ENCODE measurements at regions not wholly inside any gene's neighbourhood (a gene's known extent, or its start where the extent isn't known, plus 50 kb on each side); places are given as distances from the start of the nearest gene placed in this dataset.

DNA sequence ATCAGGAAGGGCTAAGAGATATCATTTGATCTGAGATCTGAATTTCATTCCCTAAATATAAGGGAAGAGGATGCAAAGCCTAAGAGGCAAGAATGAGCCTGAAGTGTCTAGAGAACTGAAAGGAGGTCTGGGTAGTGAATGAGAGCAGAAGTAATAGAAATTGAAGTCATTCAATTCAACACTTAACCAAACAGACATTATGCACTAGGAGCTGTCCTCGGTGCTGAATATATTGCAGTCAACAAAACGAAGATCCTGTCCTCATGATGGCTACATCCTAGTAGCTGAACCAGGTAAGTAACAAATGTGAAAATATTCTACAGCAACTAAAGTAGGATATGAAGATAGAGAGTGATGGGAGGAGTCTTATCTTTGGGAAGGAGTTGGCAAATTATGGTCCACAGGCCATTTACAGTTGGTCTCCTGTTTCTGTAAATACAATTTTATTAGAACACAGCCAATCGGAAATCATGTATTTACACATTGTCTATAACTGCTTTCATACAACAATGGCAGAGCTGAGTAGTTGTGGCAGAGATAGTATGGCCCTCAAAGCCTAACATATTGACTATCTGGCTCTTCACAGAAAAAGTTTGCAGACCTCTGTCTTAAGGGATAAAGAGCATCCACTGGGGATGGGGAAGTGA, 192.9 kb upstream of the CADPS start:
- peak; percentile 49 for ATAC-seq

DNA sequence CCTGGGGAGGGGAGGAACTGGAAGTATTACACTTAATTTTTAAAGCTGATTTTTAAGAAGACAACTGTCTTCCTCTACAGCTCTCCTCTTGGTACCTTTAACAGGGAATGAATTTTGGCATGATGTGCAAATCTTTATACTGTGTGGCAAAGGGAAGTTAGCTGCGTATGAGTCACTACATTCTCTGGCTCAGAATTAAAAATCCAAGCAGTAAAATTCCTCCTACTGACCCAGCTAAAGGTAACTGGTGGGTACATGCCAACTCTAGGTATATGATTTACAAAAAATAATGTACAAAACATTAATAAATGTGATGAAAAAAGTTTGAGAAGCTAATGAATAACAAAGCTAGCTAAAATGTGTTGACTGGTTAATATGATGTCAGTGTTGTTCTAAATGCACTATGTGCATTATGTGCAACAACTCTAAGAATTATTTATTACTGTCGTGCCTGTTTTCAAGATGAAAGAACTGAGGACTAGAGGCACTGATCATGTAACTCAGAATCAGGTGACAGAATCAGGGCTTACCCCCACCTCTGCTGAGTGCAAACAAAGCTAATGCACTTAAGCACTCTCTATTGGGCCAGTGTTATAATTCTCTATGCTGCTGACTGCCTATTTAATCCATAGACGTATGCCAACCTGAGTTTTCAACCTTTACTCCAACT, 194.7 kb upstream of the CADPS start:
- DNase-seq (no peak), ATAC-seq (no peak)
- TF ChIP-seq, protein P1, sequence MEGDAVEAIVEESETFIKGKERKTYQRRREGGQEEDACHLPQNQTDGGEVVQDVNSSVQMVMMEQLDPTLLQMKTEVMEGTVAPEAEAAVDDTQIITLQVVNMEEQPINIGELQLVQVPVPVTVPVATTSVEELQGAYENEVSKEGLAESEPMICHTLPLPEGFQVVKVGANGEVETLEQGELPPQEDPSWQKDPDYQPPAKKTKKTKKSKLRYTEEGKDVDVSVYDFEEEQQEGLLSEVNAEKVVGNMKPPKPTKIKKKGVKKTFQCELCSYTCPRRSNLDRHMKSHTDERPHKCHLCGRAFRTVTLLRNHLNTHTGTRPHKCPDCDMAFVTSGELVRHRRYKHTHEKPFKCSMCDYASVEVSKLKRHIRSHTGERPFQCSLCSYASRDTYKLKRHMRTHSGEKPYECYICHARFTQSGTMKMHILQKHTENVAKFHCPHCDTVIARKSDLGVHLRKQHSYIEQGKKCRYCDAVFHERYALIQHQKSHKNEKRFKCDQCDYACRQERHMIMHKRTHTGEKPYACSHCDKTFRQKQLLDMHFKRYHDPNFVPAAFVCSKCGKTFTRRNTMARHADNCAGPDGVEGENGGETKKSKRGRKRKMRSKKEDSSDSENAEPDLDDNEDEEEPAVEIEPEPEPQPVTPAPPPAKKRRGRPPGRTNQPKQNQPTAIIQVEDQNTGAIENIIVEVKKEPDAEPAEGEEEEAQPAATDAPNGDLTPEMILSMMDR (IDR thresholded peaks at IDR 0.05): no peak
- no peak overlapping the region for H3K27ac ChIP-seq
- no peaks in the 10 kb centered on the region for H3K27me3 ChIP-seq
- H3K4me1 ChIP-seq: no peaks in the 10 kb centered on the region
- intact Hi-C loops (cut with DNase I): no loop called here
- no peaks in the 10 kb centered on the region for H3K9me3 ChIP-seq
- no peaks in the 10 kb centered on the region for H3K36me3 ChIP-seq
- H3K4me3 ChIP-seq: no peak overlapping the region

More for the DNA sequence above, 192.9 kb upstream of the CADPS start:
- Histone ChIP-seq H3K9me3 (no peaks in the 10 kb centered on the region), H3K27me3 (no peaks in the 10 kb centered on the region), H3K27ac (no peak overlapping the region), H3K36me3 (no peaks in the 10 kb centered on the region), H3K4me3 (no peak overlapping the region), H3K4me1 (no peaks in the 10 kb centered on the region)
- intact Hi-C loops (cut with DNase I): no loop called here
- peak in 2 of 4 donors; percentile 39 to 51 for DNase-seq
- TF ChIP-seq, protein P1 (IDR thresholded peaks at IDR 0.05): no peak

DNA sequence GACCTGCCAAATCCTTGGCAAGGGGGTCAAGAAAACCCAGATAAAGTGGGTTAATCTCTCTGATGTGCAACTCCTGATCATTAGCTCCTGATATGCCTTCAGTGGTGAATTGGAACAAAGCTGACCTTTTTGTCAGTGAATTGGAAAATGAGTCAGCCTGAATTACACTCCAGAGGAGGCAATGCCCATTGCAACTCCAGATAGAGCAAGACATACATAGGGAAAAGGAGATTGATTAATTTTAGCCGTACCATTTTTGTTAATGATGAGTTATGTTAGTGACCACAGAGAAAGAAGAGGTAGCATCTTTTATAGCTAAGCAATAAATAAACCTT, 195.2 kb upstream of the CADPS start:
- no peaks in the 10 kb centered on the region for H3K4me1 ChIP-seq
- DNase-seq: no peak

DNA sequence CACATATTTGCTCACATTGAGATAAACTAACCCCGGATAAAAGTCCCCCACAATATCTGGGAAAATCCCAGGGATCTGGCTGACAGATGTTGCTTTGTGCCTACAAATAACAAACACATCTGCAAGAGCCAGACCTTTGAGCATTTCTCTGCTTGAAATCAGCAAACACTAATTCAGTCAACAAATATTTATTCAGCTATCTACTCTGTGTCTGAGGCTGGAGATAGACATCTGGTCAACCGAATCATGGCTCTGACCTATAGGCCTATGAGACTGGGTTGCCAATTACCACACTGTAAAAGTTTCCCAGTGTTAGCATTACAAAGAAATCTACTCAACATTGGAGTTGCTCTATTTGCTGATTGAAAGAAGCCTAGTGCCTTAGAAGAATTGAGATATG, 201.1 kb upstream of the CADPS start:
- Histone ChIP-seq H3K4me1 (no peaks in the 10 kb centered on the region), H3K27me3 (no peaks in the 10 kb centered on the region), H3K27ac (no peak overlapping the region), H3K9me3 (no peaks in the 10 kb centered on the region), H3K36me3 (no peaks in the 10 kb centered on the region), H3K4me3 (no peak overlapping the region)
- DNase-seq: no peak
- intact Hi-C loops (cut with DNase I): no loop called here
- TF ChIP-seq, protein P1 (IDR thresholded peaks at IDR 0.05): no peak
- ATAC-seq: no peak

More for the DNA sequence above, 195.2 kb upstream of the CADPS start:
- no peaks in the 10 kb centered on the region for H3K36me3 ChIP-seq
- H3K4me3 ChIP-seq: no peak overlapping the region
- H3K27ac ChIP-seq: no peak overlapping the region
- TF ChIP-seq, protein P1 (IDR thresholded peaks at IDR 0.05): no peak
- no peaks in the 10 kb centered on the region for H3K27me3 ChIP-seq
- ATAC-seq: no peak
- intact Hi-C loops (cut with DNase I): no loop called here
- no peaks in the 10 kb centered on the region for H3K9me3 ChIP-seq

DNA sequence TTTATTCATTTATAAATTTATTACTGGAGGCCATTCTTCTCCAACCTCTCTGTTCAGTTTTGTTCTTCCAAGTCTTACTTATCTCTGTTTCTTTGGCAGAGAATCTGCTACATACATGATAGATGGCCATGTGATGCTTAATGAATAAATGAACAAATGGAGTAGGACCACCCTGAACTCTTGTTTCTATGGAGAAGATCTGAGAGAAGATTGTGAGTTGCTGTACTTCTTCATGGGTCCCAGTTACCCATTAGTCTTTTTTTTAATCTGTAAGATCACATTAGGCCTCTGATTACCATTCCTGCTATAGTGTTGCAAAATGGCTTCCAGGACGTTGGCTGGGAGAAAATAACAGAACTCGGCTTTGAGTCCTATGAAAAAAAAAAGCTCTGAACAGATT, 191.9 kb upstream of the SYNPR start:
- H3K4me1 ChIP-seq: no peaks in the 10 kb centered on the region
- TF ChIP-seq, protein P1 (IDR thresholded peaks at IDR 0.05): no peak
- no peaks in the 10 kb centered on the region for H3K36me3 ChIP-seq
- no peaks in the 10 kb centered on the region for H3K27me3 ChIP-seq
- DNase-seq: no peak
- no peak overlapping the region for H3K27ac ChIP-seq
- H3K4me3 ChIP-seq: no peak overlapping the region
- intact Hi-C loops (cut with DNase I): no loop called here
- no peak for ATAC-seq
- peaks cover 0 to 14% of the 10 kb centered on the region in 2 donors for H3K9me3 ChIP-seq
